Natural killer cell treated with Interleukin-12 subunit alpha and Interleukin-12 subunit beta and Interleukin-15 and Interleukin-18, amount 100 ng/mL, for 72 hours (primary cell): ENCODE measurements at regions not wholly inside any gene's neighbourhood (a gene's known extent, or its start where the extent isn't known, plus 50 kb on each side); places are given as distances from the start of the nearest gene placed in this dataset.

Source experiments
- ATAC-seq, 2 donors: fragments of 150-1000 bp; cut with Tn5 transposase in 1 of 2; sonication (Bioruptor Pico), chemical (Tn5 transposase) in 1 of 2; 2 replicates each; pipeline ENCODE4 v1.10.0; 2021
- DNase-seq: peaks from one replicate; pipeline ENCODE4 v3.0.0; 2022; ENCODE audit warnings: low spot score
- H3K27ac Mint-ChIP-seq, 2 donors: 1 replicate in 1 of 2; 2 replicates in 1 of 2; pipeline ENCODE4 v1.8.0; 2022; ENCODE audit warnings: mixed read lengths in 2 of 2, mild to moderate bottlenecking in 1 of 2, moderate library complexity in 1 of 2
- H3K27me3 Mint-ChIP-seq, 2 donors: 1 replicate in 1 of 2; 2 replicates in 1 of 2; pipeline ENCODE4 v1.8.0; 2022; ENCODE audit warnings: mixed read lengths in 2 of 2
- H3K36me3 Mint-ChIP-seq: one replicate; pipeline ENCODE4 v1.8.0; 2022; ENCODE audit warnings: mixed read lengths
- H3K4me1 Mint-ChIP-seq, 2 donors: 1 replicate in 1 of 2; 2 replicates in 1 of 2; pipeline ENCODE4 v1.8.0; 2022; ENCODE audit warnings: low read depth in 2 of 2, mixed read lengths in 2 of 2, mild to moderate bottlenecking in 1 of 2
- H3K4me3 Mint-ChIP-seq: one replicate; pipeline ENCODE4 v1.8.0; 2022; ENCODE audit warnings: mixed read lengths
- H3K9me3 Mint-ChIP-seq: 2 replicates; pipeline ENCODE4 v1.8.0; 2022; ENCODE audit warnings: mixed read lengths

DNA sequence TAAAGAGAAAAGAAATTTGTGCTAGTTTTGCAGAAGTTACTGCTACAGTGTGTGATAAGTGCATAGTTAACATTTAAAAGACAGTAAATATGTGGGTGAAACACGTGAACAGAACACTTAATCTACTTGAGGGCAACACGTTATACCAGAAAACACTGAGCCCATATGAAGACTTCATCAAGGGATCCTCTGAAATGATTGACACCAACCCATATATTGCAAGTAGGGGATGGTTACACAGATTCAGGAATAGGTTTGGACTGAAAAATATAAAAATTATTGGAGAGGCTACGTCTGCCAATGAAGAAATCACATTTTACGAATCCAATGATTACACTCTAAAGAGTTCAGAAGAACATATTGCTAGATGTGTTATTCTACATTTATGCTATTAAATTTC is 185.6 kb downstream of the GPX5 start:
- Mint-ChIP-seq H3K36me3 (peaks cover 27% of the 10 kb centered on the region), H3K9me3 (peaks cover 14% of the 10 kb centered on the region), H3K27ac (no peak overlapping the region), H3K4me1 (peaks cover 7 to 10% of the 10 kb centered on the region in 2 donors), H3K27me3 (peaks cover 28 to 43% of the 10 kb centered on the region in 2 donors), H3K4me3 (no peak overlapping the region)
- DNase-seq (no peak), ATAC-seq (no peak)

DNA sequence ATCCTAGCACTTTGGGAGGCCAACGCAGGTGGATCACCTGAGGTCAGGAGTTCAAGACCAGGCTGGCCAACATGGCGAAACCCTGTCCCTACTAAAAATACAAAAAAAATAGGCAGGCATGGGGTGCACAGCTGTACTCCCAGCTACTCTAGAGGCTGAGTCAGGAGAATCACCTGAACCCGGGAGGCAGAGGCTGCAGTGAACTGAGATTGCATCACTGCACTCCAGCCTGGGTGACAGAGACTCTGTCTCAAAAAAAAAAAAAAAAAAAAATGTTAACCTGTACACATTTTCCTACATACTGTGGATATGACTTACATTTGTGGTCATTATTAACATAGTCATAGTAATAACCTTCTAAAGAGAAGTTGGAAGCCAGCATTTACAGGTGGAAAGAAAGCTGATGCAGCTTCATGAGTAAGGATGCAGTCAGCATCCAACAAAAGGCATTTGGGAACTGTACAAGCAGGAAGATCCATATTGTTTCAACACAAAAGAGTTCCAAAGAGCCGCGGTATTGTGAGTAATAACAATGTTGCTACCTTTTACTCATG is 186.2 kb downstream of the GPX5 start:
- DNase-seq (no peak), ATAC-seq (peak in 1 of 2 donors; percentile 25)
- peaks cover 7 to 10% of the 10 kb centered on the region in 2 donors for H3K4me1 Mint-ChIP-seq
- H3K9me3 Mint-ChIP-seq: peaks cover 12% of the 10 kb centered on the region
- peaks cover 23% of the 10 kb centered on the region for H3K36me3 Mint-ChIP-seq
- H3K27me3 Mint-ChIP-seq: peaks cover 25 to 39% of the 10 kb centered on the region in 2 donors
- no peak overlapping the region for H3K27ac Mint-ChIP-seq
- H3K4me3 Mint-ChIP-seq: no peak overlapping the region

DNA sequence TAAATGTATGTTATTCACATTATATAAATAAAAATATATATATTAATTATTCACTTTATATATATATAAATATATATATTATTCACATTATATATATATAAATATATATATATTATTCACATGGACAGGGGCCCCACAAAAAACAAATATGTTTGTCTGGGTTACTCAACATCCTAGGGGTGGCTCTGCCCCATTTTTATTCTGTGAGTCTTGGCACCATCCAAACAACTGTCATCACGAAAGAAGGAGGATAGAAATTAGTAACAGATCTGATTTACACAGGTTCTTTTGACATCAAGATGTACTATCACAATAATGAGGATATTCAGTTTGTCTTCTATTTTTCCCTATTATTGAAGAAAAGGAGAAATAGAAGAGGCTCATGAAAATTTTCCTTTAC is 187.3 kb downstream of the GPX5 start:
- no peak for DNase-seq
- no peak overlapping the region for H3K4me3 Mint-ChIP-seq
- H3K9me3 Mint-ChIP-seq: peaks cover 7% of the 10 kb centered on the region
- no peak for ATAC-seq
- peaks cover 7 to 10% of the 10 kb centered on the region in 2 donors for H3K4me1 Mint-ChIP-seq
- peaks cover 12% of the 10 kb centered on the region for H3K36me3 Mint-ChIP-seq
- no peak overlapping the region for H3K27ac Mint-ChIP-seq
- peaks cover 25 to 37% of the 10 kb centered on the region in 2 donors for H3K27me3 Mint-ChIP-seq

DNA sequence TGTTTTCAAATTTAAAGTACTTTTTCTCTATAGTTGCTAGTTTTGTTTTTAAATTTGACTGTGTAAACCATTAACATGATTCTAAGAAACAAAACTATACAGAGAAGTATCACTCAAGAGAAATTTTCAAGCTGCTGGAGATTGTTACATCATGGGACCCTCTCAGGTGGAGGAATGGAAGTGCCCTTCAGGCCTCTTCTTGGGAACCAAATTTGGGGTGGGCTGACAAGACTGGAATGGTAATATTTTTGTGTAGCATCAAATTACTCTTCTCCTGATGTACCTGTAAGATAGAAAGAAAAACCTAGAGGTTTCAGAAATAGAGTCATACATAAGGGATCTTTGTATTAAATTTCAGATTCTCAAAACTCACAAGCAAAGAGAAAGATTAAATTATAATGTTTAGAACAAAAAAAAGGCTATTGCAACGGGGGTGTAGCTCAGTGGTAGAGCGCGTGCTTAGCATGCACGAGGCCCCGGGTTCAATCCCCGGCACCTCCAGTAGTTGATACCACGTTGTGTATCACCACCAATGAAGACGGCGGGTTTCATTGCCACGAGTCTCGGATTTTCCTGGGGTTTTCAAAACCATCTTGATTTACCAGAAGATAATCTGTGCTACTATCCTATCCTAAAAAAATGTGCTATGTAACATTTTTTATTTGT is 193.7 kb downstream of the GPX5 start:
- Mint-ChIP-seq H3K27ac (no peak overlapping the region), H3K9me3 (no peaks in the 10 kb centered on the region), H3K4me1 (no peaks in the 10 kb centered on the region), H3K4me3 (no peak overlapping the region), H3K36me3 (no peaks in the 10 kb centered on the region), H3K27me3 (peaks cover 34 to 60% of the 10 kb centered on the region in 2 donors)
- peak in 1 of 2 donors; percentile 84 for ATAC-seq
- DNase-seq: no peak

DNA sequence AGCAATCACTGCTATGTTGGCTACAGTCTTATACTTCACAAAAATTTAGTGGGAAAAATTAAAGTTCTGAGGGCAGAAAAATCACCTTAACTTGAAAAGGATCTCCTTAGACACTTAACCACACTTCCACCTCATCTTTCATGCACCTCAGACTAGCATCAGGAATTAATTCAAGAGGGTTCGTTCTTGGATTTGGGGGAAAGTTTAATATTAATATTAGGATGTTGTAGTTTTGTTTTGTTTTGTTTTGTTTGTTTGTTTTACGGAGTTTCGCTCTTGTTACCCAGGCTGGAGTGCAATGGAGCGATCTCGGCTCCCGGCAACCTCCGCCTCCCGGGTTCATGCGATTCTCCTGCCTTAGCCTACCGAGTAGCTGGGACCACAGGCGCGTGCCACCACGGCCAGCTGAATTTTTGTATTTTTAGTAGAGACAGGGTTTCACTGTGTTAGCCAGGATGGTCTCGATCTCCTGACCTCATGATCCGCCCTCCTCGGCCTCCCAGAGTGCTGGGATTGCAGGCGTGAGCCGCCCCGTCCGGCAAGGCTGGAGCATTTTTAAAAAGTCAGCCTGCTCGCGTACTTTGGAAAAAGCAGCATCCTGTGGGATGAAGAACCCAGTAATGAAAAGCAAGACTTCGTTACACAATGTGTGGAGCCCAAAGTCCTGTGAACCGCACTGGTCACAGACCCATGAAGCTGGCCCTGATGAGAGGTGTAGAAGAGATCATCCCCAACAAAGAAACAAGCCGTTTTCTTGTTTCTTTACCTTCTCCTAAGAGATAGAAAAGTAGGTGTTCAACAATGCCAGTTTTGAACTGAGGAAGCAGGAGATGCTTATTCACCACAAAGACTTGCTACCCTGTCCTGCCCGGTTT is 194.9 kb downstream of the GPX5 start:
- H3K36me3 Mint-ChIP-seq: no peaks in the 10 kb centered on the region
- H3K27ac Mint-ChIP-seq: no peak overlapping the region
- peaks cover 39 to 72% of the 10 kb centered on the region in 2 donors for H3K27me3 Mint-ChIP-seq
- H3K4me1 Mint-ChIP-seq: no peaks in the 10 kb centered on the region
- ATAC-seq (no peak), DNase-seq (no peak)
- no peaks in the 10 kb centered on the region for H3K9me3 Mint-ChIP-seq
- H3K4me3 Mint-ChIP-seq: no peak overlapping the region

DNA sequence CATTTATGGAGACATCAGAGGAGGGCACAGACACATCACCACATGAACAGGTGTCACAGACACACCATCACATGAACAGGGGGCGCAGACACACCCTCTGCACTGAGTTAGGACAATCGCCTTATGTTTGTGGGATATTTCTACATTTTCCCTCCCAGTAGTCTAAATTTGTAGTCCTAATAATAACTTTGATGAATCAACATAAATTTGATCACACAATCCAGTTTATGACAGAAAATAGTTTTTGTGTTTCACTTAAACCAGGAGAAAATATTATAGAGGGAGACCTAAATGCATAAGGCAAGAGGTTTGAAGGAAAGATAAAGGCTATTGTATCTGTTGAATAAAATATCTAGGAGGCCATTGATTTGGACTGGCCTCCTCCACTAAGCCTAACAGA is 195.7 kb downstream of the GPX5 start:
- Mint-ChIP-seq H3K27me3 (peaks cover 40 to 73% of the 10 kb centered on the region in 2 donors), H3K9me3 (no peaks in the 10 kb centered on the region), H3K4me1 (no peaks in the 10 kb centered on the region), H3K4me3 (no peak overlapping the region), H3K27ac (no peak overlapping the region), H3K36me3 (no peaks in the 10 kb centered on the region)
- no peak for ATAC-seq
- no peak for DNase-seq

DNA sequence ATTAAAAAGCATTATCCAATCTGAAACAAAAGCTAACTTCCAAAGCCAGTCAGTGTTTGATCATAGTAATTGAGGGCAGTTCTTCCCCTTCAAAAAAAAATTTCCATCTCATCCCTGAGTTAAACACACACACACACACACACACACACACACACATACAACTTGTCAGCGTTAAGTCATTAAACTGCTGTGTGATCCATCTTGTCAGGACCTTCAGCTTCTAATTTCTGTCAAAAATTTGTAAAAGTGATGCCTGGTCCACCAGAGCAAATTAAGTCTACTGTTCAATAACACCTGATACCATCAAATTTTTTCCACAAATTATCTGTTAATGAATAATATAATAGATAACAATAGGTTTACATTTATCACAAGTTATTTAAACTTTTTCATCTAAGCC is 198.7 kb downstream of the GPX5 start:
- peaks cover 37 to 72% of the 10 kb centered on the region in 2 donors for H3K27me3 Mint-ChIP-seq
- ATAC-seq (no peak), DNase-seq (no peak)
- peaks cover 10 to 11% of the 10 kb centered on the region in 2 donors for H3K4me1 Mint-ChIP-seq
- no peaks in the 10 kb centered on the region for H3K9me3 Mint-ChIP-seq
- no peak overlapping the region for H3K4me3 Mint-ChIP-seq
- H3K36me3 Mint-ChIP-seq: no peaks in the 10 kb centered on the region
- no peak overlapping the region for H3K27ac Mint-ChIP-seq

DNA sequence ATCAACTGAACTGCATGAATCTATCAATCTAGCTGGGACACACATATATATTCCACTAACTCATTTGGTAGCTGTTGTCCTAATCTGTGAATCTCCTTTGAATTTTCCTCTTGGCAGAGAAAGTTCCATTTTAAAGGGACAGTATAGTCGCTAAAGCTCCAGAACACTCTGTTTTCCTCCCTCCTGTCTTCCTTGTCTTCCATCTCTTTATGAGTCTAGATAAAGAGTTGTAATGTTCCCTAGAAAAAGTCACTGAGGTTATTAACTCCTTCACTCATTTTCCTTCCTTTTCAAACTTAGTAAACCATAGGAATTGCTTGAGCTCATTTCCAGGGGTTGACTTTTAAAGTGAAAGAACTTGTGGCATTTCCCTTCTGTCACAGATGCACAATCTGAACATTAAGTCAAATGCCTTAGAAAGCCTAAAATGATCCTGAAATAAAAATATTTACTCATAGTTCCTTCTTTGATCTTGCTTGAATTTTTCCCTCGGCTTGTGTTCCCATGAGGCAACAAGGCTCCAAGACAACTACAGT is 198.4 kb downstream of the TRIM27 start:
- no peak overlapping the region for H3K4me3 Mint-ChIP-seq

DNA sequence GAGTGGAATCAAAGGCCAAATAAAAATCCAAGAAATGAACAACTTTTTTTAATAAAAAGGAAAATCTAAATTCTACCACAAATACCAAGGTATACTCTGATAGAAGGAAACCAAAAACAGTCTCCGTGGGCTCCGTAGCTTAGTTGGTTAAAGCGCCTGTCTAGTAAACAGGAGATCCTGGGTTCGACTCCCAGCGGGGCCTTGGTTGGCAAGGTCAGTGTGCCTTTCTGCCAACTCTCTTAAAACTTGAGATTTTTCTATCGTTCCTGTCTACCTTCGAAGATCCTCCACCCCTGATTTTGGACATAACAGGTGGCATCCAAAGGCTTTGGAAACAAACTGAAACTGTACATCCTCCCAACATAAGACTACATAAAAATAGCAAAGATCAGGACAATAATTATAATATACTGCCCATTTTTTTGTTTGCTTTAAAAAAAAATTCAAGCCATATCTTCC is 197.9 kb downstream of the TRIM27 start:
- Mint-ChIP-seq H3K27me3 (peaks cover 37 to 70% of the 10 kb centered on the region in 2 donors), H3K4me3 (no peak overlapping the region)

More for the DNA sequence above, 198.4 kb downstream of the TRIM27 start:
- DNase-seq: no peak
- H3K27ac Mint-ChIP-seq: no peak overlapping the region
- no peaks in the 10 kb centered on the region for H3K9me3 Mint-ChIP-seq
- no peaks in the 10 kb centered on the region for H3K36me3 Mint-ChIP-seq
- peaks cover 37 to 70% of the 10 kb centered on the region in 2 donors for H3K27me3 Mint-ChIP-seq
- H3K4me1 Mint-ChIP-seq: peaks cover 10 to 13% of the 10 kb centered on the region in 2 donors
- no peak for ATAC-seq

DNA sequence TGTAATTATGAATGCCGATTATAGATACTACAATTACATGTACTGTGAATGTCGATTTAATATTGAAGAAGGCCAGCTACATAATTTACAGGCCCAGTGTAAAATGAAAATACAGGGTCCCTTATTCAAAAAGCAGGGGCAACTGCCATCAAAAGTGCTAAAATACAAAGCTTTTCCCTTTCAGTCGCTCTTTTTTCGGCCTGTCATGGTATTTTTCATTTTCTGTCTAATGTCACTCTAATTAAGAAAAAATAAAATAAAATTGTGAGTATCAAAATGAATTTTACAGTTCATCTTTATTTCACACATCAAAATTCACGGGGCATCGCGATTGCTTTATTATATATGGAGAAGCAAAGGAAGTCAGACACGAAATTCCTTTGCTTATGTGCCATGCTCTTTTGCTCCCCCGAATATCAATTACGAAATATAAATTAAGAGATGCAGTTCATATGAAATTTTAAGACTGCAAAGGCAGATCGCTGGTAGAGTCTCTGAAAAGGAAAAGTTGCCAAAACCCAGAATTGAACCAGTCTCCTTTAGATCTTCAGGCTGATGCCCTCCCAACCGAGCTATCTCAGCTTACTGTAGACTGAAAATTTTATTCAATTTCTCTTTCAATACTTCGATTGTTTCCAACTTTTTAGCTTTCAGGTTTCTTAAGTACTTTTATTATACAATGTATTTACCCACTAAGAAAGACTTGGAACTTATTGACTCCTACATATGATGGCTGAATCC is 197.0 kb downstream of the TRIM27 start:
- Mint-ChIP-seq H3K4me1 (peaks cover 10 to 13% of the 10 kb centered on the region in 2 donors), H3K36me3 (peaks cover 5% of the 10 kb centered on the region), H3K9me3 (peaks cover 4% of the 10 kb centered on the region), H3K27ac (no peak overlapping the region), H3K27me3 (peaks cover 31 to 70% of the 10 kb centered on the region in 2 donors), H3K4me3 (no peak overlapping the region)
- ATAC-seq (no peak), DNase-seq (no peak)

More for the DNA sequence above, 197.9 kb downstream of the TRIM27 start:
- Mint-ChIP-seq H3K27ac (no peak overlapping the region), H3K9me3 (no peaks in the 10 kb centered on the region), H3K36me3 (peaks cover 5% of the 10 kb centered on the region), H3K4me1 (peaks cover 10 to 13% of the 10 kb centered on the region in 2 donors)
- DNase-seq (no peak), ATAC-seq (no peak)

DNA sequence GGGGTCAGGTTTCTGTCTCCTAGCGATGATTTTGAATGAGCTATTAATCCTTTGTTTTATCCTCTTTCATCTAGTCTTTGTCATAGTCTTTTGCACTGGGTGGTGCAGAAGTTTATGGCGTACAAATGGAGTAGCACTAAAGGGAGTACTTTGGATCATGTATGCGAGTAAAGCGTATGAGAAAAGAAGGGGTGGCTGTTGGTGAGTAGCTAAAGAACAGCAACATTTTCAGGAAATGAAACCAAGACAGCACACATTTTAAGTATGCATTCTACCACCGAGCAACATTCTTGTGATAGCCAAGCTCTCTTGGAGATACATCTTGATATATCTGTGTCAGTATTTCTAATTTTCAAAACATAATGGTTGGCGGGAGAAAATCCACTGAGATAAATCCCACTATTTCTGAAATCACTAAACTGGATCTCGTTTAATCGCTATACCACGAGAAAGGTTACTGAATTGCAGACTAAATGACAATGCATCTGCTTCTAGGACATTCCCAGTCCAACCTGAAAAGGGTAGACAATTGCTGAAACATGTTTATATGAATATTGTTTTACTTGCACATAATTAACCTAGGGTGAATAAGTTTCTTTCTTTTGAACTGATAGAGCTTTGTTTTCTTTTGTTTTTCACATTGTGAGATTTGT is 196.1 kb downstream of the TRIM27 start:
- H3K27ac Mint-ChIP-seq: no peak overlapping the region
- H3K27me3 Mint-ChIP-seq: peaks cover 32 to 73% of the 10 kb centered on the region in 2 donors
- H3K4me1 Mint-ChIP-seq: peaks cover 10 to 13% of the 10 kb centered on the region in 2 donors
- DNase-seq (no peak), ATAC-seq (no peak)
- H3K9me3 Mint-ChIP-seq: peaks cover 7% of the 10 kb centered on the region
- H3K36me3 Mint-ChIP-seq: peaks cover 11% of the 10 kb centered on the region
- peak overlapping the region; percentile 84 for H3K4me3 Mint-ChIP-seq

DNA sequence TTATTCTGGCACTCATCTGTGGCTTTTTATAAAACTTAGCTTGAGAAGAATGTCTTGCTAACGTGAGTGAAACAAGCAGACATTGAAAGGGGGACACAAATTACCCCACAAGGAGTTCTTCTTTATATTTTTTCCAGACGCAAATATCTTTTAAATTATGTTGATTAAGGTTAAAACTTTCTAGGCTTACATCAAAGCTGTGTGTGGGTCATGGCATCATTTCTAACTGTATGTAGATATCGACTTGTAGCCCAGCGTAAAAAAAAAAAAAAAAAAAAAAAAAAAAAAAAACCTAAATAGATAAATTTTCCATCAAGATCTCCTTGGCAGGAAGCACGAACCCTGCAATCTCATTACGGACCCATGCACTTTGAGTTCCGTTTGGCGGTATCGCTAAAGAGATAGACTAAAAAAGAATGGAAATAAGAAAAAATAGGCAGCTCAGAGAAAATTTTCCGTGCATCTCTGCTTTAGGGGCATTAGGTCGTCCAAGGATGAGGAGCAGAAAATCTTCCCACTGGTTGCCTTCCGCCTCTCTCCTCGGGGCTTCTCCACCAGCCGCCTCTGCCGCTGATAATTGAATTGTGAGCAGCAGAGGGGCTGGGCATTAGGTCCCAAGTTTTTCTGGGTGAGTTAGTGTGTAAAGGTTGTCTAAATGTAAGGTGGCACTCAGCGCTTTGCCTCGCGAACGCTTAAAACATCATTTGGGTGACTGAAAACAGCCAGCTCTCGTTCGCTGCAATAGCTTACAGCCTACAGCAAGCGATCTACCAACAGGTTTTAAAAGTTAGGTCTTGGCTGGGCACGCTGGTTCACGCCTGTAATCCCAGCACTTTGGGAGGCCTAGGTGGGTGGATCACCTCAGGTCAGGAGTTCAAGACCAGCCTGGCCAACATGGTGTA is 194.0 kb downstream of the TRIM27 start:
- peaks cover 34 to 73% of the 10 kb centered on the region in 2 donors for H3K27me3 Mint-ChIP-seq
- H3K4me3 Mint-ChIP-seq: peak overlapping the region; percentile 84
- H3K9me3 Mint-ChIP-seq: peaks cover 14% of the 10 kb centered on the region
- no peak for DNase-seq
- peak overlapping the region; percentile 72 to 89 for H3K27ac Mint-ChIP-seq
- no peak for ATAC-seq
- H3K36me3 Mint-ChIP-seq: peaks cover 24% of the 10 kb centered on the region
- peaks cover 10 to 13% of the 10 kb centered on the region in 2 donors for H3K4me1 Mint-ChIP-seq
